HG02938 (cell line): ENCODE measurements at regions not wholly inside any gene's neighbourhood (a gene's known extent, or its start where the extent isn't known, plus 50 kb on each side); places are given as distances from the start of the nearest gene placed in this dataset.

ENCODE experiments used
- ATAC-seq: cut with Tn5 transposase; IDR thresholded peaks from one replicate; pipeline ENCODE4 v1.9.1; 2021; ENCODE audit warnings: mild to moderate bottlenecking, moderate library complexity; ENCODE audit not compliant: unreplicated experiment

- ATAC-seq: no peak
Measured at GRCh38 chr1:81634294-81634693, 166.4 kb upstream of the ADGRL2 start.

DNA sequence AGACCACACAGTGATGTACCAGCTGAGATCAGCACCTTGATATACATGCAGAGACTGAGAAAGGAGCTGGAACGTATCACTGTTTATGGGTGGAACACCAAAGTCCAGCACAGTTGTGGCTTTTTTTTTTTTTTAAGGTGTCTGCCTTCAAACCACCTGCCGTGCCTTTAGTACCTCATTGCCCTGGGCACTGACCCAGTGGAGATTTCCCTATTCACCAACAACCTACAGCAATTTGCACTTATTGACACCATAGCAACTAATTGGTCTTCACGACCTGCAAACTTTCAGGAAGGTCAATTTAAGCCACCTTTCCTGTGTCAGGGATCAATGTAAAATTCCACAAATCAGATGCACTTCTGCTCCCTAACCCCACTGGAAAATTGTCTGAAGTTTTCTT, 181.6 kb upstream of the ADGRL2 start:
- no peak for ATAC-seq

DNA sequence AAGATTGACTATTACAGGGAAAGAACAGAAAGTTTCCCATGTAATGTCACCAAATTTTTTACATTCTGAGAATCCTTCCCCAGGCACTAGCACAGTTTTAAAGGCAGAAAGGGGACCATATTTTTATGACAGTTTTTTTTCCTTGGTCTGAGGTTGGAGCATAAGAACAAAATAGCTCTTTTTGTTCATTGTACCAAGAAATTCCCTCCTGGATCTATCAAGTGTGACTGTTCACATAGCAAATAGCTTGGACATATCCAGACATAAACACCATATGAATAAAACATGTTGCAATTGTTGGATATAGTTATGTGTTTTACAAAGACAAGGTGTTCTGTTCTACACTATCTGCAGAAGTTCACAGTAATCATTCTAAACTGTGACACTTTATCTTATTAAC, 182.4 kb upstream of the ADGRL2 start:
- no peak for ATAC-seq

GRCh38 chr1:81617308-81617967, 183.3 kb upstream of the ADGRL2 start:
- ATAC-seq: no peak

- ATAC-seq: no peak
Measured at GRCh38 chr1:81613803-81614202, 186.9 kb upstream of the ADGRL2 start.

DNA sequence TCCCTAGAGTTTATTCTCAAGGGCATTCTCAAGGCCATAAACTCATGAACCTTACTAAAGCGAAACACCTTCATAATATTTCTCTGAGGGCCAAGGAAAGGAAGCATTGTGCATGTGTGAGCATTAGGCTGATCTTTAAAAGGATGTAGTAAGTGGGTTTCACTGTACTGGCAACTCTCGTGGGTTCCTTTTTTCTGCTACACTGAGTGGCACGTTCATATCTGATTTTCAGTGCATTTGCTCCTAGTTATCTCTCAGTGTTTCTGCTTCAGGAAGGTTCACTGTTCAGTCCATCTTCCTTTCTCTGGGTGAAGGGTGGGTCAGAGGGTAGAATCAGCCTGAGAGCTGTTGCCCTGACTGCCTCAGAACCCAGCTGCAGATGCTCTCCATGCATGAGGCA, 192.8 kb upstream of the ADGRL2 start:
- no peak for ATAC-seq

GRCh38 chr1:81607086-81607485, 193.6 kb upstream of the ADGRL2 start:
- no peak for ATAC-seq

DNA sequence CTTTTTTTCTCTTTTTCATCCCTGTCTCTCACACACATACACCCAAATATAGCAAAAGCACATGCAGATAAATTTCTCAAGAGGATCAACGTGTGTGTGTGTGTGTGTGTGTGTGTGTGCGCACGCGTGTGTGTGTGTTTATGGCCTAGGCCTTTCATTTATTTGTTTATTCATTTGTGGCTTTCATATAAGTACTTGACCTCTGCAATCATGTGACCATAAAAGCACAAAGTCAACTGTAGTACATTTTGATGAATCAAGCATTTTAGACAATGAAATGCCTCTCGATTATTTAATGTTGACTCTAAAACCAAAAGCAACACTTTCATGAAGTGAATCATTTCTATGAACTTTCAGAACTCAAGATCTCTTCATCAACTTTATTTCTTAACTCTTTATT, 194.1 kb upstream of the ADGRL2 start:
- no peak for ATAC-seq

- no peak for ATAC-seq
Measured at GRCh38 chr1:81605023-81605422, 195.7 kb upstream of the ADGRL2 start.

DNA sequence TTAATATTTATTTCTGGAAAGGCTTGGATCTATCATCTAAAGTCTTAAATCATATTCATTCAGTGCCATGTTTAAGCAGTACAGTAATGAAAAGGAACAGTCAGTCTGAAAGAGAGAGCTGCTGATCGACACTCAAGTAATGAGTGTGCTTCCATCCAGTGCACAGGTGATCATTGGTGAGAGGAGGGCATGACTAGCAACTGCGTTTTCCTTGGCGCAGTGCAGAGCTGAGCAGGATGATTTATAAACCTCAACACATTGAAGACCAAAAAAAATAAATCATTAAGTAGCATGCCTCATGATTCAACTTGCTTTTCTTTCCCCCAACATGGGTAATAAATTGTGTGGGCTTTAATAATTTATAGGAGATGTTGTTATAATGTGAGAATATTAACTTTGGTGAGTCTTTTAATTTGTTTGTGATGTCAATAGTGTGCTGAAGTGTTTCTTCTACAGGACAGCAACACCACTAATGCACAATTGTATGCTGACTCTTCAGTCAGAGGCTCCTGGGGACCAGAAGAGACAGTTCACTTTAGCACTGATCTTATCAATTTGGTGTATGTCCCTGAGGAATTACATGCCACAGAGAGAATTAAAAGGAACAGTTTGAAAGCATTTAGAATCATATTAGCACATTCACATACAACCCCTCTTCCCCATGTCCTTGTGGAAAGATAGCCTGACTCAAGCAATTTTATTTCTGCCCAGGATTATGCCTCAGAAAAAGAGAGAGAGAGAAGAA, 199.7 kb upstream of the ADGRL2 start:
- no peak for ATAC-seq

- no peak for ATAC-seq
Measured at GRCh38 chr1:81600363-81600762, 200.4 kb upstream of the ADGRL2 start.

DNA sequence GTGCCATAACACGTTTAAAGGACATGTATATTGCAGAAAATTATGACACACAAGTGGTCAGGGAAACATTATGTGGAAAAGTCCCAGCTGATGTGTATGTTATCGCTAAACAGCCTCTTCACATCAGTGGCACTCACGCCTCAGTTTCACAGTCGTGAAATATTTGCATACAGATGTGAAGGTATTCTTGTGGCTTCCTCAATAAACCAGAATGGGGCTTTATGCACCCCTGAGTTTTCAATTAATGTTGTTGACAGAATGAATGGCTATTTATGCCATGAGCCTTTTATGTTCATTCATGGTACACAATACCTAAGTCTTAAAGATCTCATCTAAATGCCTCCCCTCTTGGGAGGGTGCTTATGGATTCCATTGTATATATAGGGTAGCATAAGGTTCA, 202.1 kb upstream of the ADGRL2 start:
- no peak for ATAC-seq

- no peak for ATAC-seq
Measured at GRCh38 chr1:81597720-81598426, 202.9 kb upstream of the ADGRL2 start.

DNA sequence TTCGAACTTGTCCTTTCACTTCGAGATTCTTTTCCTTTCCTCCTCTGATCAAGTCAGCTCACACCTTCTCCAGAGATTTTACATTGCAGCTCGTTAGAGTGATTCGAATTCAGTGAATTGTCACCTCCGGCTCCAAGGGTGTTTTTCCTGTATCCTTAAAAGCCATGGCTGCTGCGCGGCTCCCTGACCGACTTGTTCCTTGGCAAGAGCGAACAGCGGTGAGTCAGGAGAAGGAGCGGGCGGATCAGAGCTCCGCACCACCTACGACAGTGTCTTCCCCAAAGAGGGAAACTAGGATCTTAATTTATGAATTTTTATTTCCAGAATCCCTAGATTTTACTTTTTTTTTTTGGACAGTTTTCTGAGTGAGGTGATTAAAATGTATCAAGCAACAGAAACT, 204.4 kb upstream of the ADGRL2 start:
- no peak for ATAC-seq

DNA sequence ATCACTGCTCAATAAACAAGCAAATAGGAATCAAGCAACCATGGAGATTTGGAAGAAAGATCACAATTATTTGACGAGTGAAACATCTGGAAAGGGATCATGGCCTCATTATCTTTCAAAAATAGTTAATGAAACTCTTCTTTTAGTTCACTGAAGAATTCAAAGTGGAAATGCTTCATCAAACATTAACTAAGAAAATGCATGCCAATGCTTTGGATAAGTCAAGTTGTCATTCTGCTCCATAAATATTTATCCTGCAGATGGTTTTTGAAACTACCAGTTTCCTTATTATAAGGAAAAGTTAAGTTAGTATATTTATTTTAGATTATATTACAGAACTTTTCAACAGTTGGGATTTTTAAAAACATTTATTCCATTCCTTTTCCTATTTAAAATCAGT, 206.5 kb upstream of the ADGRL2 start:
- ATAC-seq: no peak

DNA sequence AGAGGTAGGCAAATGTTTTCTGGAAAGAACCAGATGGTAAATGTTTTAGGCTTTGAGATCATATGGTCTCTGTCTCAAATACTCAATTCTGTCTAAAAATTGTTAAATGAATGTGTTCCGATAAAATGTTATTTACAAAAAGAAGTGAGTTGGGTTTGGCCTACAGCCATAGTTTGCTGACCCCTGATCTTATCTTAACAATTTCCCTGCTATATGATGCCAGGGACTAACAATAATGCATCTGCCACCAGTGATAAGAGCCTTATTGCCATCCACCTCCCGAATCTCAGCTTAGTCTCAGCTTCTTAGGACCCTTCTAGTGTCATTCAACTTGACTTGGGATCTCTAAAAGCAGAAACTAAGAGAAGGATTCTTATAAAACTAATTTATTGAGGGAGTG, 208.5 kb upstream of the ADGRL2 start:
- ATAC-seq: no peak

- no peak for ATAC-seq
Measured at GRCh38 chr1:81590171-81590570, 210.6 kb upstream of the ADGRL2 start.

DNA sequence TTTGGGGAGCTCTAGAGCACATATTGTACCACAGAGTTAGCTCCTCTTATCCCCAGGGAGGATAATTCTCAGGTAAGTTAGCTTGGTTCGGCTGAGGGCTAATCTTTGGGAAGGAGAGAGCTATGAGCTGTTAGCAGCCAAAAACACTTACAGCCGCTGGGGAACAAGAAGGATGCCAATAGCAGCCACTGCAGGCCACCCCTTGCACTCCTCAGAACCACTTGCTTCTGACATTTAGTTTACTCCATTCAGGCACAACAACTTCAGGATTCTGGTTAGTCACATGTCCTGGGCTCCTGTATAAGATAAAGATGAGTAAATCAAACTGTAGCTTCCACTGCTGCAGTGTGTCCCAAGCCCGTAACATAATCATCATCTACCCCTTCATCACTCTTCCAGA, 212.6 kb upstream of the ADGRL2 start:
- no peak for ATAC-seq

GRCh38 chr1:81587426-81587825, 213.3 kb upstream of the ADGRL2 start:
- no peak for ATAC-seq

GRCh38 chr1:81585371-81585770, 215.4 kb upstream of the ADGRL2 start:
- no peak for ATAC-seq

DNA sequence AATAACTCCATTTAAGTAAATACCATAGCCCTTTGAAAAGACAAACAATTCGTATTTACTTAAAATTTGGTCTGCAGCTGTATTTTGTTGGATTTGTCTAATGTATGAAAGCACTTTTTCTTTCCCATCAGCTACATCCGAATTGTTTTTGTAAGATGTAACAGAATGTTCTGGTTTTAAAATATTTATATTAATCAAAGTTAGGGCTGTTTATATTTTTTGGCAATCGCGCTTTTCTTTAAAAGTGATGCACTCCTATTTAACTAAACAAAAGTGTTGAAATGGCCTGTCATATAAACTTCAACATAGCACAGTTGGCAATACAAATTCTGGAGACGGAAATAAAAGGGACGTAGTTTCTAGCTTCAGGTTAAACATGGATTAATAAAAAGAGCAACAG, 216.3 kb upstream of the ADGRL2 start:
- ATAC-seq: no peak

GRCh38 chr1:81583878-81584277, 216.9 kb upstream of the ADGRL2 start:
- ATAC-seq: no peak
